GM18909 (cell line): ENCODE measurements at regions not wholly inside any gene's neighbourhood (a gene's known extent, or its start where the extent isn't known, plus 50 kb on each side); places are given as distances from the start of the nearest gene placed in this dataset.
"Not testable (repeated sequence)": the region's sequence is repeated elsewhere in the genome, so short reads cannot be mapped to it uniquely, and the experiment has no call there.

ENCODE experiments used
- ATAC-seq: cut with Tn5 transposase; IDR thresholded peaks from one replicate; pipeline ENCODE4 v1.9.1; 2021; ENCODE audit warnings: mild to moderate bottlenecking; ENCODE audit not compliant: unreplicated experiment, poor library complexity

DNA sequence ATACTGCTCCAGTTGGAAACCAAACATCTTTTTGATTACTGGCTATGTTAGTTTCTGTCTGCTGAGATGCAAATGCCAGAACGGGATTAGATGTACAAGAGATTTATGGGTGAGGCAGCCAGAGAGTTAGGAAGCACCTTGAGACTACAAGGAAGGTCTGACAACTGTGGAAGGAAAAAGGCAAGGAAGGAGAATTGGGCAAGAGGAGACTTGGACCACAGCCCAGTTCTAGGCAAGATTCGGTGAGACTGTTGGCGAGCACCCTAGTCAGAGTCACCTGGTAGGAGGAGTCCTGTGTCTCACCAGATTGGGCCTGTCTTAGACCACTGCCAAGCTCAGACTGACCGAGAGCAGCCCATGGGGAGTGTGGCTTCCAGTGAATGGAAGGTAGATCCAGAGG is 91.8 kb upstream of the F13A1 start:
- ATAC-seq: no peak

DNA sequence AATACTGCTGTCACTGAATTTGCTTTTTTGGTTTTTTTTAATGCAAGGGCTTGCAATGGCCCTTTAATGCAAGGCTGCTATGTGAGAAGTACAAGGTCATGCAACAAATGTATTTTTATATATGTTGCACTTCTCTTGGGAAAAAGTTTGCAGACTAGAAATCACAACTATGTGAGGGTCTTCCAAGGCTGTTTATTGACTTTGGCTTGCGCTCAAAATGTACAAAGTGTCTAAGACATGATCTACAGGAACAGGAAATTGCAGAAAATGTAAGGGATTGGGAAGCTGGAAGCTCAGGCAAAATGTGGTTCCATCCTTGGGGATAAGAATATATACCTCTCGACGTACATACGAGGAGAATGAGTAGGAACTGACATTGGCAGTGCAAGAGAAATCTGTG is 92.2 kb upstream of the F13A1 start:
- ATAC-seq: no peak

DNA sequence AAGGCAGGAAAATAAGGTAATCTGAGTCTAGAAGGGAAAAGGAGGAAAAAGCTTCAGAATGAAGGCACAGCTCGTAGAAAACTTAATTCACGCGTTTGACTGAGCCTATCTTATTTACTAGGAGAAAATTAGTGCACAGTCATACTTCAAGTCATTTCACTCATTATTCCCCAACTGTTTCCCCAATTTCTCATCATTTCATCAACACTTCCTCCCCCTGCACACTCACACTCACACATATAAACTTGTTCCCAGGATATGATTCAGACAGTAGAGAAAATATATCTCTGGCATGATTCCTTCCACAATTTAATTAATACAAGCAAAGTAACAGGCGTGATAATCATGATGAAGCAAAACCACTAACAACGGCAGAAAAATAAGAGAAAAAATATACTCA is 94.5 kb upstream of the F13A1 start:
- no peak for ATAC-seq

DNA sequence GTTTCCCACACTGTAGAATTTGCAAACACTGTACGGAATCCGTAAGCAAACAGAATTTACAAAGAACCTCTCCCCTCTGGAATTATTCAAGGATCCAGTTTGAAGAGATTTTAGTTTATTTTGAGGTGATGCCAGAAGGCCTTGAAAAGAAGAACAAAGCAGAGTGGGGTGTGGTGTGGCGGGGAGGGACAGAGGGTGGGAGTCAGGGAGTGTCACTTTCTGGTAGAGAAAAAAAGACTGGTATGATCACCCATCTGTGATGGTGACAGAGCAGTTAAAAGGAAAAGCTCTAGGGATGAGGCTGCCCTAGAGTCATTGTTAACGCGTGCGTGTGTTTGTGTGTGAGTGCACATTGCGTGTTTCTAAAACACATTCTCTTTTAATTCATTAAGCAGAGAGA is 97.0 kb upstream of the F13A1 start:
- ATAC-seq: no peak

- no peak for ATAC-seq
Observed at GRCh38 chr6:6418421-6418820, 98.0 kb upstream of the F13A1 start.

DNA sequence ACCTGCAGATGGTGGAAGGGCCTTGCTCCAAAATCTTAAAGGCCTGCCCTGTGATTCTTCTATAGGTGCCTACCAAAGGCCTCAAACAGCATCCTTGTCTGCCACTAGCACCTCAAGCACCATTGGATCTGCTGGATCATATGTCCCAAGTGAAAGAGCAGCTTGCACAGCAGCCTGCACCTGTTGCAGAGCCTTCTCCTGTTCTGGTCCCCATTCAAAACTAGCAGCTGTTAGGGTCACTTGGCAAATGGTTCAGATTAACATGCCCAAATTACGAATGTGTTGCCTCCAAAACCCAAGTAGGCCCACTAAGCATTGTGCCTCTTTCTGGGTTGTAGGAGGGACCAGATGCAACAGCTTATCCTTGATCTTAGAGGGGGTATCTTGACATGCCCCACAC is 99.6 kb upstream of the F13A1 start:
- ATAC-seq: no peak

DNA sequence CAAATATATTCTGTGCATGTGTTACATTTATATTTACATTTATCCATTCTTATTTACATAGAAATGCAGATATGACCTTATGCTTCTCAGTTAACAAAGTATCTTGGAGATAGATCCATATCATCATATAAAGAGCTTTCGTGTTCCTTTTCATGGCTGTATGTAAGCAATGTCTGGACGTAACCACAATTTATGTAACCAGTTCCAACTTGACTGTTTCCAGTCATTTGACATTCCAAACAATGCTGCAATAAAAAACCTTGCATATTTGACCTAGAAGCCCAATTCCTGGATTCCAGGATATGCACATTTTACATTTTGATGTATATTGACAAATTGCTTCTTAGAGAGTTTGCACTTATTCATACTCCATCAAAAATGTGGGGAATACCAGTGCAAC is 113.7 kb upstream of the F13A1 start:
- ATAC-seq: no peak

DNA sequence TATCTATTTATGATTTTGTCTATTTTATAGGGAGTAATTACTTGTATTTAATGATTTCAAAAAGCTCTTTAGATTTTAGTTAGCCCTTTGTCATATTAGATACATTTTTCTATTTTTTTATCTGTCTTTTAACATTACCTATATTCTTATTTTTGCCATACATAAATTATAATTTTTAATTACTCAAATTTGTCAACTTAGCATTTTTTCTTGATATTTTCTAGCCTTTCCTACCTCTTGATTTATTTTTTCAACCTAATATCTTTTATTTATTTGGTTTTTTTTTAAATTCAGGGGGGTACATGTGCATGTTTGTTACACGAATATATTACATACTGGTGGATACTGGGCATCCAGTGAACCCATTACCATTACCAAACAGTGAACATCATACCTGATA is 114.3 kb upstream of the F13A1 start:
- ATAC-seq: no peak

GRCh38 chr6:6436366-6436765 is 115.9 kb upstream of the F13A1 start:
- ATAC-seq: no peak

DNA sequence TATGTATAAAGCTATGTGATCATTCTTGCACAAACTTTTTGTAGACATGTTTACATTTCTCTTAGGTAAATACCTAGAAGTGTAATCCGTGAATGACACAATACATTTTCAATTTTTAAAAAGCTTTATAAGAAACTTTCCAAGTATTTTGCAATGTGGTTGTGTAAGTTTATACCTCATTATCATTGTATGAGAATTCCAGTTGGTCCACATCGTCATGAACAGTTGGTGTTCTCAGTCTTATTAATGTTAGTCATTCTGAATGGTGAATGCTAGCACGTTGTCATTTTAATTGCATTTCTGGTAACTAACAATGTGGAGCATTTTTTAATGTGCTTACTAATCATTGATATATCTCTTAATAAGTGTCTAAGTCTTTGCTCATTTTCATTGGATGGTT is 116.5 kb upstream of the F13A1 start:
- ATAC-seq: no peak

GRCh38 chr6:6438286-6438685 is 117.8 kb upstream of the F13A1 start:
- ATAC-seq: no peak

DNA sequence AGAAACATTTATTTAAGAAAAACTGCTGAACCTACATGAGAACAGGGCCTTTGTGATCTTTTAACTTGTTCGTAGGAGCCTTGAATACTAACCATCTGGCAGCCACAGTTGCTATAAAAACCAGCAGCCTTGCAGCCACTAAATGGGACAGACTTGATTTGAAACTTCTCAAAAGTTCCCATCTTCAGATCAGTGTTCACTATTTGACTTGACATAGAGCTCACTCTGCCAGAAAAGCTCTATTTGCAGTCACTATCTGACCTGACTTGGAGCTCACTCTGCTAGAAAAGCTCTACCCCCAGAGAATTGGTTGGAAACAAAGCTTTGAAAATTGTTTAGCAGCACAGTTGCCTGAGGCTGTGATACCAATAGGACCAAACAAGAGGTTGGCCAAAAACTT is 119.3 kb upstream of the F13A1 start:
- ATAC-seq: no peak

- no peak for ATAC-seq
Observed at GRCh38 chr6:6452002-6452401, 131.5 kb upstream of the F13A1 start.

DNA sequence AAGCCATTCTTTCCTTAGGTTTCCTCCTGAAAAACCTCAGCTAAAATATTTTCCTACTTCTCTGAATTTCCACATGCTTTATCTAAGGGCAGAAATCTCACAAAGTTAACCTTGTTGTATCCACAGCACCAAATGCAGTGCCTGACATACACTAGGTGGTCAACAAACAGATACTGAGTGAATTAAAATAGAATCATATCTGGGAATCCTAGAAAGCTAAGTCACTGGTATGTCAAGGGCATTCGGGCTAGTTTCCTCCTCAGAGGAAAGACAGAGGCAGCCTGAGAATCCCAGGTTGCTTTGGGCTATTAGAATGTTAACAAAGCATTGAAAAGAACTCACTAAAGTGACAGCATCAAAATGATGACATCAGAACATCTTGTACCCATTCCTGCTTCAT is 132.7 kb upstream of the F13A1 start:
- ATAC-seq: no peak

GRCh38 chr6:6455272-6455671 is 133.2 kb upstream of the LY86 start:
- no peak for ATAC-seq

DNA sequence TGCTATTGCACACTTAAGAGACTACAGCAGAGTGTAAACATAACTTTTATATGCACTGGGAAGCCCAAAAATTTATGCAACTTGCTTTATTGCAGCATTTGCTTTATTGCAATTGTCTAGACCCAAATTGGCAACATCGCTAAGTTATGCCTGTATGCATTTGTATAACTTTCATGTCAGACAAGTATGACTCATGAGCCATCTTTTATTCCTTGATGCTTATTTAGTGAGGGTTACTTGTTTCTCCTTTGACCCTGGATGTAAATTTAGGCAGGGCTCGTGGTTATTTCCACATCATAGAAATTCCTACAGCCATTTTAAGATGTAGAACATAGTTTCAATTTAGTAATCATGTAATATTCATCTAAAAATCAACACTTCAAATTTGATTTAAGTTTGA is 130.3 kb upstream of the LY86 start:
- ATAC-seq: no peak

- not testable (repeated sequence) for ATAC-seq
Observed at GRCh38 chr6:6459963-6460362, 128.6 kb upstream of the LY86 start.

DNA sequence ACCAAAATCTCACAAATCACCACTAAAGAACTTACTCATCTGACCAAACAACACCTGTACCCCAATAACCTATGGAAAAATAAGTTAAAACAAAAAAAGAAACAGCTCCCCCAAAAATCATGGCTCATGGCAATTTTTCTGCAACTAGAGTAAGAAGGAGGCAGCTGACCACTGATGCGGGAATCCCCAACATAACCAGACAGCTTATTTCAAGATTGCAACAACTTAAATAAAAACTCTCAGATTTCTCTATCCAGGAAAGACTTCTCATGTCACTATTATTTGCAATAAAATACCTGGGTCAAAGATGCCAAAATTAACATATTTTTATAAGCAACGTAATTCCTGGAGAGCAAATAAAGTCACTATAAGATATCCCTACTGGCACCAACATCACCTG is 128.1 kb upstream of the LY86 start:
- no peak for ATAC-seq

DNA sequence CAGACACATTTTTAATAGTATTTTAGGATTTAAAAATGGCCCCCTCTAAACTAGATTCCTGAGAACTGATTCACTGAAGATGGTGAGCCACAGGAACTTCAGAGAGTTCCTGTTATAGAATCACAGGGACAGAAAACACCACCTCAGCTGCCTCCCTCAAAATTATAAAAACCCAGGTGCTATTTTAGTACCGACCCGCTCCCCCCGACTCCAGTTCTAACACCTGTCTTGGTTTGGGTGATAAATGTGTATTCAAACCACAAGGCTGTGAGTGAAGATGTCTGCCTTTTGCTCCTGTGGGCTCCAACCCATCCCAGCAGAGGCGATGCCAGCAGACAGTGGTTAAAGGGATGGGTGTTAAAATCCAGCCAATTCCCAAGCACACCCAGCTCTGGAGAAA is 127.4 kb upstream of the LY86 start:
- ATAC-seq: no peak

DNA sequence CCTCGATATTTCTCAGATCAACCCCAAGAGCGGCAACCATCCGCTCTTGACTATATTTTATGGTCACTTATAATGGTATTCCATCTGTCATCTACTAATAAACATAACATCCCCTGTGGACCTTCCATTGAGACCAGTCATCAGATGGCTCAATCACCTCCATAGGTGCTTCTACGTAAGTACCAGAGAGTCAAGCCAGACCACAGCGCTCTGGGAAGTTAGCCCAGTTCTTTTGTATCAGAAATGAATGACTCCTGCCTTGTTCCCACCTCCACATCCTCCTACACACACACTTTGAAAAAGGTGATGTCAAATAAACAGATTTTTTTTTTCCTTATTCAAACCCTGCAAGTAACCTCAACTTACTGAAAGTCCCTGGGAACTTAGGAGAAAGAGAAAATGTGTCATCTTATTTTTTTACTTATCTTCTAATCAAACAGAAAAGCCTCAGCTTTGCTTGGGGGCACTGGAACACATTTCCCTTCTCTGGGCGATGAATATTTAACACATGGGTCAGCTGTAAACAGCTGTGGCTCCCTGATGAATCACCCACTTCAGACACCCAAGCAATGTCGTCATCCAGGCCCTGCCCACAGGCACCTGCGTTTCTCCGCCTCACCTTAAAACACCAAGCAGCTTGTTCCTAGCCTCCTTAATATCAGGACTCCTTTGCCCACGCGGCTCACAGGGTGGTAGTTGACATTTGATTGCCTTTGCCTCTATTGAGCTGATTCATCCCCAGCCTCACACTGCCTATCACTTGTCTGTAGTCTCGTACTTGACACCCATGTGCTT is 121.4 kb upstream of the LY86 start:
- no peak for ATAC-seq

GRCh38 chr6:6469074-6469473 is 119.4 kb upstream of the LY86 start:
- ATAC-seq: no peak

DNA sequence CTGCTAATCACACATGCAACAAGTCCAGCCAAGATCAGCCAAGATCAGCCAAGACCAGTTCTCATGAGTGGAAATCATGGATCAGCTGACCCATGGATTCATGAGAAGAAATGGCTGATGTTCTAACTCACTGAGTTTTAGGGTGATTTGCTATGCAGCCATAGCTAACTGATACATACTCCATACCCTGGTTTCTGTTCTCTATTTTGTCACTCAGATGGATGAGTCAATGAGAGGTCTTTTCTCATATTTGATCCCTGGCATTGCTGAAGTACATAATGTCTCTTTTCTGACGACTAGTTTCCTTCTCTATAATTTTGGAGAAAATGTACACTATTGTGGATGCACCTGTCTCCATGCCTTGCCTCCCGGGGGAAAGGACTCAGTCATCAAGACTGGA is 118.4 kb upstream of the LY86 start:
- no peak for ATAC-seq

GRCh38 chr6:6471276-6471675 is 117.2 kb upstream of the LY86 start:
- ATAC-seq: no peak
